GM19372 (cell line): ENCODE measurements at regions not wholly inside any gene's neighbourhood (a gene's known extent, or its start where the extent isn't known, plus 50 kb on each side); places are given as distances from the start of the nearest gene placed in this dataset.

Experiments used
- ATAC-seq: cut with Tn5 transposase; IDR thresholded peaks from one replicate; pipeline ENCODE4 v1.9.1; 2021; ENCODE audit warnings: mild to moderate bottlenecking, low read depth, moderate library complexity; ENCODE audit not compliant: unreplicated experiment

- no peak for ATAC-seq
These were observed 473.6 kb upstream of the PROK2 start for GRCh38 chr3:72258361-72259141.

- no peak for ATAC-seq
These were observed 472.8 kb upstream of the PROK2 start for GRCh38 chr3:72257738-72258137.

GRCh38 chr3:72257203-72257602, 472.3 kb upstream of the PROK2 start:
- ATAC-seq, result no peak

GRCh38 chr3:72256716-72257115, 471.8 kb upstream of the PROK2 start:
- ATAC-seq, result no peak

GRCh38 chr3:72255791-72256559, 471.0 kb upstream of the PROK2 start:
- ATAC-seq, result no peak

GRCh38 chr3:72255191-72255590, 470.2 kb upstream of the PROK2 start:
- no peak for ATAC-seq

- ATAC-seq, result no peak
These were observed 469.5 kb upstream of the PROK2 start for GRCh38 chr3:72254483-72254882.

- ATAC-seq, result no peak
These were observed 465.8 kb upstream of the PROK2 start for GRCh38 chr3:72250725-72251124.

- no peak for ATAC-seq
These were observed 463.9 kb upstream of the PROK2 start for GRCh38 chr3:72248869-72249268.

GRCh38 chr3:72248389-72248761, 463.4 kb upstream of the PROK2 start:
- ATAC-seq, result no peak

GRCh38 chr3:72247645-72248388, 462.9 kb upstream of the PROK2 start:
- no peak for ATAC-seq

- no peak for ATAC-seq
These were observed 462.2 kb upstream of the PROK2 start for GRCh38 chr3:72247126-72247525.

- no peak for ATAC-seq
These were observed 461.7 kb upstream of the PROK2 start for GRCh38 chr3:72246685-72247084.

GRCh38 chr3:72245183-72245811, 460.3 kb upstream of the PROK2 start:
- ATAC-seq, result no peak

GRCh38 chr3:72244396-72244795, 459.4 kb upstream of the PROK2 start:
- ATAC-seq, result no peak

GRCh38 chr3:72242326-72242725, 457.4 kb upstream of the PROK2 start:
- ATAC-seq, result no peak

GRCh38 chr3:72241525-72241924, 456.6 kb upstream of the PROK2 start:
- no peak for ATAC-seq

GRCh38 chr3:72240531-72240930, 455.6 kb upstream of the PROK2 start:
- ATAC-seq, result no peak

GRCh38 chr3:72238801-72239200, 453.9 kb upstream of the PROK2 start:
- no peak for ATAC-seq

- ATAC-seq, result no peak
These were observed 453.2 kb upstream of the PROK2 start for GRCh38 chr3:72238010-72238691.
